SK-N-SH treated with all-trans-retinoic acid at 6 μM for 48 hours (cell line): ENCODE measurements at regions not wholly inside any gene's neighbourhood (a gene's known extent, or its start where the extent isn't known, plus 50 kb on each side); places are given as distances from the start of the nearest gene placed in this dataset.

Experiments
- ATAC-seq: fragments of 200-7000 bp; cut with Tn5 transposase; 3 replicates; pipeline ENCODE4 v1.9.1; 2020; ENCODE audit warnings: mild to moderate bottlenecking, moderate library complexity
- ARNTL ChIP-seq: fragments of 450-650 bp; formaldehyde crosslinking; IDR thresholded peaks from 2 replicates; pipeline ENCODE4 v1.5.0; 2020; ENCODE audit warnings: low read depth, mild to moderate bottlenecking, moderate library complexity, borderline replicate concordance
- BACH2 ChIP-seq: fragments of 250-450 bp; sonication (Bioruptor Pico); IDR thresholded peaks from 2 replicates; pipeline ENCODE4 v1.9.0; 2021; ENCODE audit warnings: mild to moderate bottlenecking, borderline replicate concordance
- CSDC2 ChIP-seq: fragments of 250-450 bp; sonication (Bioruptor Pico); IDR thresholded peaks from 2 replicates; pipeline ENCODE4 v1.5.0; 2020; ENCODE audit warnings: mild to moderate bottlenecking, moderate library complexity
- ESRRG ChIP-seq: fragments of 250-450 bp; sonication (Bioruptor Pico); IDR thresholded peaks from 2 replicates; pipeline ENCODE4 v1.6.1; 2021; ENCODE audit warnings: mild to moderate bottlenecking
- GLIS3 ChIP-seq: fragments of 250-450 bp; sonication (Bioruptor Pico); IDR thresholded peaks from 2 replicates; pipeline ENCODE4 v1.5.0; 2020; ENCODE audit warnings: mild to moderate bottlenecking, moderate library complexity
- ISL1 ChIP-seq: fragments of 250-450 bp; sonication (Bioruptor Pico); IDR thresholded peaks from 2 replicates; pipeline ENCODE4 v2.1.2; 2022; ENCODE audit warnings: mild to moderate bottlenecking, moderate library complexity
- OSR1 ChIP-seq: fragments of 250-450 bp; sonication (Bioruptor Pico); IDR thresholded peaks from 2 replicates; pipeline ENCODE4 v1.8.0; 2022; ENCODE audit warnings: moderate library complexity, mild to moderate bottlenecking, inconsistent platforms
- PPARA ChIP-seq: fragments of 250-450 bp; sonication (Bioruptor Pico); IDR thresholded peaks from 2 replicates; pipeline ENCODE4 v1.5.0; 2020; ENCODE audit warnings: mild to moderate bottlenecking, borderline replicate concordance
- SNAI2 ChIP-seq: fragments of 250-450 bp; sonication (Bioruptor Pico); IDR thresholded peaks from 2 replicates; pipeline ENCODE4 v1.5.0; 2020; ENCODE audit warnings: mild to moderate bottlenecking, moderate library complexity
- TCF4 ChIP-seq: fragments of 250-450 bp; sonication (Bioruptor Pico); IDR thresholded peaks from 2 replicates; pipeline ENCODE4 v1.8.0; 2021; ENCODE audit warnings: mild to moderate bottlenecking, moderate library complexity, borderline replicate concordance
- TOX ChIP-seq: fragments of 250-450 bp; sonication (Bioruptor Pico); IDR thresholded peaks from 2 replicates; pipeline ENCODE4 v1.8.0; 2021; ENCODE audit warnings: mild to moderate bottlenecking, moderate library complexity, borderline replicate concordance
- ZC3H10 ChIP-seq: fragments of 250-450 bp; sonication (Bioruptor Pico); IDR thresholded peaks from 2 replicates; pipeline ENCODE4 v1.5.1; 2021; ENCODE audit warnings: mild to moderate bottlenecking, moderate library complexity
- ZFP3 ChIP-seq: fragments of 250-450 bp; sonication (Bioruptor Pico); IDR thresholded peaks from 2 replicates; pipeline ENCODE4 v1.5.0; 2020; ENCODE audit warnings: mild to moderate bottlenecking, moderate library complexity
- ZFP30 ChIP-seq: fragments of 450-650 bp; formaldehyde crosslinking; IDR thresholded peaks from 2 replicates; pipeline ENCODE4 v1.5.0; 2022; ENCODE audit warnings: mild to moderate bottlenecking, moderate library complexity
- ZNF565 ChIP-seq: fragments of 450-650 bp; formaldehyde crosslinking; conservative IDR thresholded peaks from 2 replicates; pipeline ENCODE4 v1.5.0; 2020; ENCODE audit warnings: low read depth, mild to moderate bottlenecking, moderate library complexity
- TF ChIP-seq, protein P1 (sequence below): fragments of 250-450 bp; sonication (Bioruptor Pico); IDR thresholded peaks from 2 replicates; pipeline ENCODE4 v1.5.1; 2021; ENCODE audit warnings: mild to moderate bottlenecking, moderate library complexity
- TF ChIP-seq, protein P2 (sequence below): fragments of 250-450 bp; sonication (Bioruptor Pico); IDR thresholded peaks from 2 replicates; pipeline ENCODE4 v1.5.1; 2020; ENCODE audit warnings: low read depth, mild to moderate bottlenecking, moderate library complexity
- TF ChIP-seq, protein P3 (sequence below): fragments of 250-450 bp; sonication (Bioruptor Pico); IDR thresholded peaks from 2 replicates; pipeline ENCODE4 v1.8.0; 2020; ENCODE audit warnings: mild to moderate bottlenecking, moderate library complexity, borderline replicate concordance
- TF ChIP-seq, protein P4 (sequence below): fragments of 250-450 bp; sonication (Bioruptor Pico); IDR thresholded peaks from 2 replicates; pipeline ENCODE4 v1.8.0; 2021; ENCODE audit warnings: low read depth, mild to moderate bottlenecking, moderate library complexity, borderline replicate concordance
- TF ChIP-seq, protein P5 (sequence below): fragments of 250-450 bp; sonication (Bioruptor Pico); IDR thresholded peaks from 2 replicates; pipeline ENCODE4 v1.5.0; 2020; ENCODE audit warnings: mild to moderate bottlenecking, moderate library complexity

DNA sequence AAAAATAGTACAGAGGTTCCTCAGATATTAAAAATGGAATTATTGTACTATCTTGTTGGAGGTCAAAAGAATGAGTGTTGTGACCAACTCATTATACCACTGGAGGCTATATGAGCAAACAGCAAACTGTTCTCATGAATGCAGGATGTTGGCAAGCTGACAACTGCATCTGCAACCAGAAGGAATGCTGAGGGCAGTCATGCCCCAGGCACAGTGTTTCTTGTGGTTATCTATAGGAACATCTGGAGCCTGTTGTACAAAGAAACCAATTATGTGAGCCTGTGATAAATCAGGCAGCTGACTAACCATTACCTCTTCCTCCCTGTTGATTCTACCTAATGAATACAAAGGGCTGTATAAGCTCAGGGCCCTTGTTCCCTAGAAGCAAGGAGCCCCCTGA, 2057.1 kb downstream of the TP53TG3F start (continued):
- TF ChIP-seq, protein P1, sequence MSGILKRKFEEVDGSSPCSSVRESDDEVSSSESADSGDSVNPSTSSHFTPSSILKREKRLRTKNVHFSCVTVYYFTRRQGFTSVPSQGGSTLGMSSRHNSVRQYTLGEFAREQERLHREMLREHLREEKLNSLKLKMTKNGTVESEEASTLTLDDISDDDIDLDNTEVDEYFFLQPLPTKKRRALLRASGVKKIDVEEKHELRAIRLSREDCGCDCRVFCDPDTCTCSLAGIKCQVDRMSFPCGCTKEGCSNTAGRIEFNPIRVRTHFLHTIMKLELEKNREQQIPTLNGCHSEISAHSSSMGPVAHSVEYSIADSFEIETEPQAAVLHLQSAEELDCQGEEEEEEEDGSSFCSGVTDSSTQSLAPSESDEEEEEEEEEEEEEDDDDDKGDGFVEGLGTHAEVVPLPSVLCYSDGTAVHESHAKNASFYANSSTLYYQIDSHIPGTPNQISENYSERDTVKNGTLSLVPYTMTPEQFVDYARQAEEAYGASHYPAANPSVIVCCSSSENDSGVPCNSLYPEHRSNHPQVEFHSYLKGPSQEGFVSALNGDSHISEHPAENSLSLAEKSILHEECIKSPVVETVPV (CRISPR knock-in tag) = no peak
- no peak for TF ChIP-seq CSDC2 (CRISPR knock-in tag)

DNA sequence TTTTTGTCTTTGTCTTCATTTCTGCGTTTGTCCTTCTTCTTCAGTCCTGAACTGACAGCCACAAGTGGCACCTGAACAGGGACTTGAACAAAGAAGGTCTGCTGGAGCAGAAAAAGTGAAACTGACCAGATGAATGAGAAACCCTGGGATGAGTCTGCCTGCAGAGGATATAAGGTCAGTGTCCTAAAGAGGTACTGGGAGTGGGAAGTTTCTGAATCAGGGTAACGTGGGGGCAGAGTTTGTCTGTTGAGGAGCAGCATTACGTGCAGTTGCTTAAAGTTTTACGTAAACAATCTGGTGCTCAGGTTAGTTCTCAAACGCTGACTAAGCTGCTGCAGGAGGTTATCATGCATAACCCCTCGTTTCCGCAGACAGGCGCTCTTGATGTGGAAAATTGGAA, 2057.6 kb downstream of the TP53TG3F start:
- no peak for TF ChIP-seq ISL1 (CRISPR knock-in tag)
- no peak for TF ChIP-seq ZC3H10 (CRISPR knock-in tag)
- TF ChIP-seq BACH2 (CRISPR knock-in tag) = no peak
- ATAC-seq = no peak

DNA sequence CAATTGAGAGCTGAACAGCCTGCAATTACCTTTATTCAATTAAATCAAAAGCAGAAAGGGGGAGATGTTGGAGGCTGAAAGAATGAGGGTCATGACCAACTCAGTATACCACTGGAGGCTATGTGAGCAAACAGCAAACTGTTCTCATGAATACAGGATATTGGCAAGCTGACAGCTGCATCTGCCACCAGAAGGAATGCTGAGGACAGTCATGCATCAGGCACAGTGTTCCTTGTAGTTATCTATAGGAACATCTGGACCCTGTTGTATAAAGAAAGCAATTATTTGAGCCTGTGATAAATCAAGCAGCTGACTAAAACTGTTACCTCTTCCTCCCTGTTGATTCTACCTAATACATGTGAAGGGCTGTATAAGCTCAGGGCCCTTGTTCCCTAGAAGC, 2064.6 kb downstream of the TP53TG3F start:
- no peak for TF ChIP-seq ARNTL (CRISPR knock-in tag)
- TF ChIP-seq, protein P2, sequence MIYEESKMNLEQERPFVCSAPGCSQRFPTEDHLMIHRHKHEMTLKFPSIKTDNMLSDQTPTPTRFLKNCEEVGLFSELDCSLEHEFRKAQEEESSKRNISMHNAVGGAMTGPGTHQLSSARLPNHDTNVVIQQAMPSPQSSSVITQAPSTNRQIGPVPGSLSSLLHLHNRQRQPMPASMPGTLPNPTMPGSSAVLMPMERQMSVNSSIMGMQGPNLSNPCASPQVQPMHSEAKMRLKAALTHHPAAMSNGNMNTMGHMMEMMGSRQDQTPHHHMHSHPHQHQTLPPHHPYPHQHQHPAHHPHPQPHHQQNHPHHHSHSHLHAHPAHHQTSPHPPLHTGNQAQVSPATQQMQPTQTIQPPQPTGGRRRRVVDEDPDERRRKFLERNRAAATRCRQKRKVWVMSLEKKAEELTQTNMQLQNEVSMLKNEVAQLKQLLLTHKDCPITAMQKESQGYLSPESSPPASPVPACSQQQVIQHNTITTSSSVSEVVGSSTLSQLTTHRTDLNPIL (CRISPR knock-in tag) = no peak
- TF ChIP-seq, protein P3, sequence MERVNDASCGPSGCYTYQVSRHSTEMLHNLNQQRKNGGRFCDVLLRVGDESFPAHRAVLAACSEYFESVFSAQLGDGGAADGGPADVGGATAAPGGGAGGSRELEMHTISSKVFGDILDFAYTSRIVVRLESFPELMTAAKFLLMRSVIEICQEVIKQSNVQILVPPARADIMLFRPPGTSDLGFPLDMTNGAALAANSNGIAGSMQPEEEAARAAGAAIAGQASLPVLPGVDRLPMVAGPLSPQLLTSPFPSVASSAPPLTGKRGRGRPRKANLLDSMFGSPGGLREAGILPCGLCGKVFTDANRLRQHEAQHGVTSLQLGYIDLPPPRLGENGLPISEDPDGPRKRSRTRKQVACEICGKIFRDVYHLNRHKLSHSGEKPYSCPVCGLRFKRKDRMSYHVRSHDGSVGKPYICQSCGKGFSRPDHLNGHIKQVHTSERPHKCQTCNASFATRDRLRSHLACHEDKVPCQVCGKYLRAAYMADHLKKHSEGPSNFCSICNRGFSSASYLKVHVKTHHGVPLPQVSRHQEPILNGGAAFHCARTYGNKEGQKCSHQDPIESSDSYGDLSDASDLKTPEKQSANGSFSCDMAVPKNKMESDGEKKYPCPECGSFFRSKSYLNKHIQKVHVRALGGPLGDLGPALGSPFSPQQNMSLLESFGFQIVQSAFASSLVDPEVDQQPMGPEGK (CRISPR knock-in tag) = no peak
- TF ChIP-seq ISL1 (CRISPR knock-in tag) = no peak
- TF ChIP-seq, protein P4, sequence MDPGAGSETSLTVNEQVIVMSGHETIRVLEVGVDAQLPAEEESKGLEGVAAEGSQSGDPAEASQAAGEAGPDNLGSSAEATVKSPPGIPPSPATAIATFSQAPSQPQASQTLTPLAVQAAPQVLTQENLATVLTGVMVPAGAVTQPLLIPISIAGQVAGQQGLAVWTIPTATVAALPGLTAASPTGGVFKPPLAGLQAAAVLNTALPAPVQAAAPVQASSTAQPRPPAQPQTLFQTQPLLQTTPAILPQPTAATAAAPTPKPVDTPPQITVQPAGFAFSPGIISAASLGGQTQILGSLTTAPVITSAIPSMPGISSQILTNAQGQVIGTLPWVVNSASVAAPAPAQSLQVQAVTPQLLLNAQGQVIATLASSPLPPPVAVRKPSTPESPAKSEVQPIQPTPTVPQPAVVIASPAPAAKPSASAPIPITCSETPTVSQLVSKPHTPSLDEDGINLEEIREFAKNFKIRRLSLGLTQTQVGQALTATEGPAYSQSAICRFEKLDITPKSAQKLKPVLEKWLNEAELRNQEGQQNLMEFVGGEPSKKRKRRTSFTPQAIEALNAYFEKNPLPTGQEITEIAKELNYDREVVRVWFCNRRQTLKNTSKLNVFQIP (CRISPR knock-in tag) = no peak
- TF ChIP-seq, protein P5, sequence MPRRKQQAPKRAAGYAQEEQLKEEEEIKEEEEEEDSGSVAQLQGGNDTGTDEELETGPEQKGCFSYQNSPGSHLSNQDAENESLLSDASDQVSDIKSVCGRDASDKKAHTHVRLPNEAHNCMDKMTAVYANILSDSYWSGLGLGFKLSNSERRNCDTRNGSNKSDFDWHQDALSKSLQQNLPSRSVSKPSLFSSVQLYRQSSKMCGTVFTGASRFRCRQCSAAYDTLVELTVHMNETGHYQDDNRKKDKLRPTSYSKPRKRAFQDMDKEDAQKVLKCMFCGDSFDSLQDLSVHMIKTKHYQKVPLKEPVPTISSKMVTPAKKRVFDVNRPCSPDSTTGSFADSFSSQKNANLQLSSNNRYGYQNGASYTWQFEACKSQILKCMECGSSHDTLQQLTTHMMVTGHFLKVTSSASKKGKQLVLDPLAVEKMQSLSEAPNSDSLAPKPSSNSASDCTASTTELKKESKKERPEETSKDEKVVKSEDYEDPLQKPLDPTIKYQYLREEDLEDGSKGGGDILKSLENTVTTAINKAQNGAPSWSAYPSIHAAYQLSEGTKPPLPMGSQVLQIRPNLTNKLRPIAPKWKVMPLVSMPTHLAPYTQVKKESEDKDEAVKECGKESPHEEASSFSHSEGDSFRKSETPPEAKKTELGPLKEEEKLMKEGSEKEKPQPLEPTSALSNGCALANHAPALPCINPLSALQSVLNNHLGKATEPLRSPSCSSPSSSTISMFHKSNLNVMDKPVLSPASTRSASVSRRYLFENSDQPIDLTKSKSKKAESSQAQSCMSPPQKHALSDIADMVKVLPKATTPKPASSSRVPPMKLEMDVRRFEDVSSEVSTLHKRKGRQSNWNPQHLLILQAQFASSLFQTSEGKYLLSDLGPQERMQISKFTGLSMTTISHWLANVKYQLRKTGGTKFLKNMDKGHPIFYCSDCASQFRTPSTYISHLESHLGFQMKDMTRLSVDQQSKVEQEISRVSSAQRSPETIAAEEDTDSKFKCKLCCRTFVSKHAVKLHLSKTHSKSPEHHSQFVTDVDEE (CRISPR knock-in tag) = no peak
- no peak for TF ChIP-seq PPARA
- TF ChIP-seq TOX (CRISPR knock-in tag) = no peak
- no peak for TF ChIP-seq ZNF565 (CRISPR knock-in tag)
- TF ChIP-seq SNAI2 (CRISPR knock-in tag) = no peak
- no peak for TF ChIP-seq ZFP30 (CRISPR knock-in tag)
- TF ChIP-seq ZC3H10 (CRISPR knock-in tag) = no peak
- TF ChIP-seq ZFP3 (CRISPR knock-in tag) = no peak
- no peak for TF ChIP-seq OSR1 (CRISPR knock-in tag)
- no peak for ATAC-seq

DNA sequence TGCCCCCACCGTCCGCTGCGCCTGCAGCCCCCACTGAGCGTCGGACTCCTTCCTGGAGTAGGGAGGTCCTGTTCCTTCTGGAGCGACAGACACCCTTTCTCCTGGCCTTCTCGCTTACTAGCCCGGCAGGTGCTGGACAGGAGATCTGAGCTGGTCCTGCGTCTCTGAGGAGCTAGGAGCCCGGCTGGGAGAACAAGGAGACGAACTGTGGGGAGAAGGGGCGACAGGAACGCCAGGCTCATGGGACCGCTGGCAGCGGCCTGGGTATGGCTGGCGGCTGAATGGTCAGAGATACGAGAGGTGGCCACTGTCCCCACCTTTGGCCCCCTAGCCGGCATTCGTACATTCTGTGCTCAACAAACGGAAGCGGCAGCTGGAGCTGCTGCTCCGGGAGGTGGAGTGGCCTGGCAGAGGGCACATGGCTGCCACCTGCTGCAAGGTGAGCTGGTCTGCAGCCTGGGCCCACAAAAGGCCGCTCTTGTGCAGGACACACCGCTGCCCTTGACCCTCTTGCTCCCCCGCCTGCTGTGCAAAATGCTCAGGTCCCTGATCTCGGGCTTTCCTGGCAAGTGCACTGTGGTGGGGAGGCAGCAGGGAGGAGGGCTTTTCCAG, 2066.7 kb downstream of the TP53TG3F start:
- peak; percentile 54; the same call in 2 of the 3 replicates for ATAC-seq
- TF ChIP-seq ARNTL (CRISPR knock-in tag) (no peak), SNAI2 (CRISPR knock-in tag) (no peak), ESRRG (CRISPR knock-in tag) (no peak), OSR1 (CRISPR knock-in tag) (no peak), TCF4 (CRISPR knock-in tag) (no peak), ZFP3 (CRISPR knock-in tag) (no peak), PPARA (no peak), GLIS3 (CRISPR knock-in tag) (no peak), ISL1 (CRISPR knock-in tag) (no peak)
- TF ChIP-seq, protein P1 (CRISPR knock-in tag) = no peak
- TF ChIP-seq, protein P2 (CRISPR knock-in tag) = no peak
- TF ChIP-seq, protein P4 (CRISPR knock-in tag) = no peak
